GM19043 (cell line): ENCODE measurements at regions not wholly inside any gene's neighbourhood (a gene's known extent, or its start where the extent isn't known, plus 50 kb on each side); places are given as distances from the start of the nearest gene placed in this dataset.

Experiments used
- ATAC-seq: cut with Tn5 transposase; IDR thresholded peaks from one replicate; pipeline ENCODE4 v1.9.1; 2021; ENCODE audit warnings: low read depth; ENCODE audit not compliant: unreplicated experiment

DNA sequence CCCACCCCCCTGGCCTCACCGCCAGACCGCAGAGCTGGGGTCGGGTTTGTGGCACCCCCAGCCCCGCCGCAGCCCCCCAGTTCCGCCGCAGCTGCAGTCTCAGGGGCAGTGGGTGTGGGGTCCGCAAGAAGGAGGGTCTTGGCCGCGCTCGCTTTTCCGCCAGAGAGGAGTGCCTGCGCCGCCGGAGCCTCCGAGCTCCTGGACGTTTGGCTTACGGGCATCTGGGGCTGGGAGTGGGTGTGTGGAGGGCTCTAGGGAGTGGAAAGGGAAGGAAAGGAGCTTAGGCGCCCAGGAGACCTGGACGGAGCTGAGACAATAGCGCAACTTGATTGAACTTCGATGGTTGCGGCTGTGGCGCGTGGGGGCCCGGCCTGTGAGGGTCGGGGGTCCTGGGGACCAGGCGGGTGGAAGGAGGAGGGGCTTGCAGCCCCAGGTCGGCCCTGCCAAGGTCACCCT lies 88.8 kb upstream of the IPO9 start:
- no peak for ATAC-seq

DNA sequence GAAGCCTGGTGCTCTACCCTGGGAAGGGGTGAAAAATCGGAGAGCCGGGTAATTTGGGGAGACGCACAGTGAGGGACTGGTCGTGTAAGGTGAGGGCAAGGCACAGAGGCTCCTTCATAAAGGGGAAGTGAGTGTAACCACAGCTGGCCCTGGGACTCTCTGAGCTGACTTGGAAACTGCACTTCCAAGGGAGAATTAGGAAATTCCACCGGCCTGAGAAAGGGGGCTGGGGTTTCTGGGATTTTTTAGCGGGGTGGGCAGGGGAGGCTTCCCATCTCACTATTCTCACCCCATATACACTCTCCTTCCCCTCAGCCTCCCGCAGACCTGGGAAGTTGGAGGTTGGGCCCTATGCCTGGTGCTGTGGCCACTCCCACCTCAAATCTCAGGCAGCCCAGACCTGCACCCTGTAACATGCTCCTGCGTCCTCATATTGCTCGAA lies 88.3 kb upstream of the IPO9 start:
- ATAC-seq, result no peak

- no peak for ATAC-seq
Observed at GRCh38 chr1:201741763-201742342, 87.1 kb upstream of the IPO9 start.

DNA sequence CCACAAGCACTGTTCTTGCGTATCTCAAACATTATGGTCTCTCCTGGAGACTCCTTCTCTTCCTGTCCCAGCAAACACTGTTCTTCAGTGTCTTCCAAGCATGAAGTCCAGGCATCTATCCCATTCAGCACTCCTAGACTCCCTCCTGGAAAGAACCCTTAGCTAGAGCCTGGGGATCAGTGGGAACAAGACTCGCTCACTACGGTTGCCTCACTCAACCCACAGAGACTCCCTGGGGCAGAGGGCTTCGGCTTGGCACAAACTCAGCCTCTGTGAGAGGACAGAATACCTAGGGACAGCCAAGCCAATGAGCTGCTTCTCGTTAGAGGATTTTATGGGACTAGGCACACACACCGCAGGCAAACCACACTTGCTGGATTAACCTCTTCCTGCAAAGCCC lies 86.5 kb upstream of the IPO9 start:
- no peak for ATAC-seq

DNA sequence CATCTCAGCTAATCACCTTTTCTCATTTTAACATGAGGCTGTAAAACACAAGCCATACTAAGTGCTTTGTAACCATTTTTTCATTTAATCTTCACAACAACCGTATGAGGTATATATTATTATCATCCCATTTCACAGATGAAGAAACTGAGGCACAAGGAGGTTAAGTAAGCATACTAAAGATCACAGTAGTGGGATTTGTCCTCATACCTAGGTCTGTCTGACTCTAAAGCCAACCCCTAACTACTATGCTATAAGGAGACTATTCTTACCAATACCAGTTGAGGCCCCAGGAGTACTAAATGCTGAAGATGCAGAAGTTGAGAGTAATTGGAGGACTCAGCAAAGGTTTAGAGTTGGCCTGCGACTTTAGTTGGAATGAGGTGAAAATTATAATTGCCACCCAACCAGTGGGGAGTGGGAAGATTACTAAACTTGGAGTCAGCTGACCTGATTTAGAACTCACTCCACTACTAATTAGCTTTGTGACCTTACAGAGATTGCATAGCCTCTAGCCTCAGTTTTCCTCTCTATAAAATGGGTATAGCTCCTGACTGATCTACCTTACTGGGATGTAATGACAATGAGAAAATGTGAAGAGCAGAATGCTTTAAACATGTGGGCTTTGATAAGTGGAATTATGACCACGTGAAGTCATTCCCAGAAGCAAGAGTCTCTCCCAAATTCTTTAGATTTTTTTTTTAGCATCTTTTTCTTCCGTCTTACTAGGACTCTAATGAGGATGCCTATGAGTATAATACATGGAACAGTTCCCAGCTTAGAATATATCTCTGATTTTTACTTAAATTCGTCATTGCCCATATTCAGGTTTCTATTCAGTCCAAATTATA lies 85.8 kb upstream of the IPO9 start:
- ATAC-seq, result no peak

- ATAC-seq, result no peak
Observed at GRCh38 chr1:201745023-201745422, 83.9 kb upstream of the IPO9 start.

DNA sequence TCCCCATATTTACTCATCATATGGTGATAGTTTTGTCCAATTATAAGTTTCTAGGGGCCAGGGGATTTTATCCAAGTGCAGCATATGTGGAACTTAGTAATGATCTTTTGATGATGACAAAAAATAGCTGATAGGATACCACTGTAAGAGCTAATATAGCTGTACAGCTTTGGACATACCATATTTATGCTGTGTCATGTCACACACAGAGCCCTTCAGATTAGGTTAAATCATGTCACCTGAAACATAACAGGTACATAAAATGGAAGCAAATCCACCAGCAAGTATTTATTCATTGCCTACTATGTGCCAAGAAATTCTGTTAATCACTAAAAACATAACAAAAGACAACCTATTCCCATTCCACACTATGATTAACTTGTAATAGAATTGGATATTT lies 82.8 kb upstream of the IPO9 start:
- ATAC-seq, result no peak

DNA sequence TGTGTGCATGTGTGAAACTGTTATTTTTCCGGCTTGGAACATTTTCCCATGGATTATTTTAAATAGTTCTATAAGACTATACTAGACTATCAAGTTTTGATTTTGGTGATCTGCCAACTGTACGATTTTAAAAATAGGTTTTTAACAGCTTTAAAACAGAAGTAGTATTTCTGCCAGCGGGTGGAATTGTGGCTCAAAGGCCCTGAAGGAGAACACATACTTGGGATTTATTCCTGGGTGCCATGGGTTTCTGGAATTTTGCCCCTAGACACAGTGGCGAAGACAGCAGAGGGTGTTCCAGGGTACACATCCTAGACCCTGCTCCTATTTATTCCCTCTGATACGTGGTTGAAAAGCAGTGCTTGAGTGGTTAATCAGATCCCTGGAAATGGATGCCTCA lies 81.7 kb upstream of the IPO9 start:
- ATAC-seq, result no peak

- ATAC-seq, result no peak
Observed at GRCh38 chr1:201748335-201748734, 80.6 kb upstream of the IPO9 start.

GRCh38 chr1:201749059-201749690 lies 79.8 kb upstream of the IPO9 start:
- ATAC-seq, result no peak

DNA sequence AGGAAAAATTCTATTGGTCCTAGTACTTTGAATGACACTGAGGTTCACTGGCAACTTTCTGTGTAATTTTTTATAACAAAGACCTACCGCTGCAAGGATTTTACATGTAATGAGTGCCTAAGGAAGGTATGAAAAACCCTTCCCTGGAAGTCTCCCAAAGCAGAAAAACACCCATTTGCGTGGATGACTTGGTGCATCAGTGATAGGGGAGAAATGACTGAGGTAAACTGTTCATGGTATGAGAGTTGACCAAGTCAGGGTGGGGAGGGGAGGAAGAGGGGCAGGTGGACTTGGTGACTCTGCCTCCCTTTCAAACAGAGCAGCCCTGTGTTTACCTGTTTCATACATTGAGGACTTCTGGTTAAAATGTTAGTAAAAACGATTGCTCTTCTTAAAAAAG lies 78.8 kb upstream of the IPO9 start:
- no peak for ATAC-seq

DNA sequence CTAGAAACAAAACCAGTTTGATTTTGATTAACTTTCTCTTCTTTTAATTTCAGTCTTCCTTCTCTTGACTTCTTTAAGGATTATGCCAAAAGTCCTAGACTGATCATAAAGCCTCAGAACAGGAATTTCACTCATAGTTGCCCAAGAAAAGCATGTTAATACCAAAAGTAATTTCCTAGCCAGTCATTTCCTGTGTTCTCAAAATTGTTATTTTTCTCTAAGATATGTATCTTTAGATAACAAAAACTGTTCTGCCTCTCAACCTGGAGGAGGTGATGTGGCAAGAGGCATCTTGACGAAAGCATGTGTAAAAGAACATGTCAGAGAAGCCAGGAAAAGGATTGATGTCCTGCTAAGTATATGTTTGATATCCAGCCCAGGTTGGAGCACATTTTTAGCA lies 78.0 kb upstream of the IPO9 start:
- no peak for ATAC-seq

DNA sequence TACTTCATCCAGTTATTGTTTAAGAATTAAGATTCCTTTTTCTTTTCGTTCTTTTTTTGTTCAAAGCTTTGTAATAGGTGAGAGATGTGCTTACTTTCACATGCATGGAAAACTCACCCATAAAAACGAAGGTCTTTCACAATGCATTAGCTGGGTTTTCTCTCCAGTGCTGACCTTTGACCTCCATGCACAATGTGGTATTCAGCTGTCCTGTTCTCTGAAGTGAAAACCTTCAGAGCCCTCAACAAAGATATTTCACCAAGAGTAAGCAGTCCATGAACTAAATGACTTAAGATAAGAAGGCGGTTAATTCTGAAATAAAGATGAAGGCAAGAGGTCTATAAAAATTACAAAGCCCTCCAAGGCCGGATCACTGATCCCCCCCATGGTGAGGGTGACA lies 77.1 kb upstream of the IPO9 start:
- no peak for ATAC-seq

- no peak for ATAC-seq
Observed at GRCh38 chr1:201752333-201752732, 76.6 kb upstream of the IPO9 start.

GRCh38 chr1:201753492-201753891 lies 75.5 kb upstream of the IPO9 start:
- ATAC-seq, result no peak

- ATAC-seq, result no peak
Observed at GRCh38 chr1:201754353-201754752, 74.6 kb upstream of the IPO9 start.

GRCh38 chr1:201755200-201755599 lies 73.8 kb upstream of the IPO9 start:
- no peak for ATAC-seq

DNA sequence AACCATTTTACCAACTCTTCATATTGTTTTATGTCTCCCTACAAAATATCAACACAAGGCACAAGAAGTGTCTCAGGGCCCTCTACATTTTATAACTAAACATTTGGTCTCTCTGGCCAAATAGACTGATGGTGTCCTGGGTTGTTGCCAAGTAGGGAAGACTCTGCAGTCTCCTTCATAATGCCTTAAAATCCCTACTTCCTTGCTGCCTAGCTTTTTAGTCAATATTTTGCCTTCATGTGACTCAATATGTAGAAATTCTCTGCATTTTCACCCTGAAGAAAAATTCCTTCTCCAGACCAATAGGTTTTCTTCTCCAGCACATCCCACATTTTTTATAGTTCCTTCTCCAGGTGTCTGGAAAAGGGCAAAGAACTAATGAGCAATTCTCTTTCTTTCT lies 72.6 kb upstream of the IPO9 start:
- ATAC-seq, result no peak

DNA sequence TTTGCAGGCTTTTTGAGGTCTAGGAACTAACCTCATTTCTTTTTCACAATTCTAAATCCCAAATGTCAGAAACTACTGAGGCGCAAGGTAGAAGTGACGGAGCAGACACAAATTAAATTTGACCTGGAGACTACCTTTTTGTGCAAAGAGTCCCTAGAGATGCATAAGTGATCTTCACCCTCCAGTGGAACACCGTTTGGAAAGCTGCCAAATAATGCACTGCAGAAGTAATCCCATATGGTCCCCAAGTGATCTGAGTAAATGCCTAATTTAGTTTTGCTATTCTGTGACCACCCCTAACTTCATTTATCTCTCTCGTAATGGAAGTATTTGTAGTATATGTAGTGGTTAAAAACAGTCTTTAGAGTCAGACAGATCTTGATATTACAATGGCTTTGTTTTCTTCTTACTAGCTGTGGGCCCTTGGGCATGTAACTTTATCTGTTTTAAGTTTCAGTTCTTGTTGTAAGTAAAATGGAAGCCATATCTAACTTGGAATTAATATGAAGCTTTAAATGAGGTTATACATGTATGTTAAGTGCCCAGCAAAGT lies 70.4 kb upstream of the IPO9 start:
- ATAC-seq, result no peak

- no peak for ATAC-seq
Observed at GRCh38 chr1:201759194-201759815, 69.7 kb upstream of the IPO9 start.

- no peak for ATAC-seq
Observed at GRCh38 chr1:201760516-201760915, 68.4 kb upstream of the IPO9 start.
